H1 (cell line): ENCODE measurements at regions not wholly inside any gene's neighbourhood (a gene's known extent, or its start where the extent isn't known, plus 50 kb on each side); places are given as distances from the start of the nearest gene placed in this dataset.

ENCODE experiments used
- BACH1 ChIP-seq: IDR thresholded peaks from 2 replicates; pipeline ENCODE4 v1.6.1; 2012; ENCODE audit warnings: low read length, improper control_type of control experiment
- CBX5 ChIP-seq: fragments of 300-800, 300-1000 bp; sonication (generic); IDR thresholded peaks from 2 replicates; pipeline ENCODE4 v1.7.1; 2016; ENCODE audit warnings: antibody characterized with exemption, low read length, low read depth
- EGR1 ChIP-seq: IDR thresholded peaks from 2 replicates; pipeline ENCODE4 v1.6.1; 2011; ENCODE audit warnings: low read depth, low read length, borderline replicate concordance
- FOSL1 ChIP-seq: IDR thresholded peaks from 2 replicates; pipeline ENCODE4 v1.6.1; 2011; ENCODE audit warnings: mild to moderate bottlenecking, low read depth, low read length, moderate library complexity; ENCODE audit not compliant: insufficient read depth
- HDAC2 ChIP-seq, 2 experiments: fragments of 300-600 bp in 1 of 2; sonication (generic) in 1 of 2; IDR thresholded peaks; 2 replicates each; pipeline ENCODE4 v1.6.1; 2011 to 2012; ENCODE audit warnings: low read depth in 2 of 2, low read length in 2 of 2, mild to moderate bottlenecking in 2 of 2, moderate library complexity in 2 of 2, borderline replicate concordance in 1 of 2, inconsistent platforms in 1 of 2
- MAFK ChIP-seq: IDR thresholded peaks from 2 replicates; pipeline ENCODE4 v1.6.1; 2012; ENCODE audit warnings: low read depth, mild to moderate bottlenecking, improper control_type of control experiment, low read length
- NANOG ChIP-seq: IDR thresholded peaks from 2 replicates; pipeline ENCODE4 v1.6.1; 2011; ENCODE audit warnings: low read length, low read depth, mild to moderate bottlenecking, inconsistent platforms; ENCODE audit not compliant: insufficient read depth, poor library complexity, severe bottlenecking
- RBBP5 ChIP-seq: IDR thresholded peaks from 2 replicates; pipeline ENCODE4 v1.7.1; 2012; ENCODE audit warnings: low read depth, mild to moderate bottlenecking, inconsistent platforms, low read length, moderate library complexity, borderline replicate concordance
- SP1 ChIP-seq: IDR thresholded peaks from 2 replicates; pipeline ENCODE4 v1.6.1; 2011; ENCODE audit warnings: low read depth, low read length
- SP2 ChIP-seq: IDR thresholded peaks from 2 replicates; pipeline ENCODE4 v1.6.1; 2012; ENCODE audit warnings: mild to moderate bottlenecking, low read length, inconsistent platforms
- SUZ12 ChIP-seq: fragments of 200-600 bp; sonication (generic); IDR thresholded peaks from 2 replicates; pipeline ENCODE4 v1.6.1; 2012; ENCODE audit warnings: mild to moderate bottlenecking, inconsistent platforms, low read length, moderate library complexity, mixed read lengths
- ZNF274 ChIP-seq: IDR thresholded peaks from 2 replicates; pipeline ENCODE4 v1.7.0; 2012; ENCODE audit warnings: low read length, borderline replicate concordance; ENCODE audit errors: extremely low read depth
- TF ChIP-seq, protein P1 (sequence below): fragments of 300-600 bp; sonication (generic); IDR thresholded peaks from 2 replicates; pipeline ENCODE4 v1.7.1; 2012; ENCODE audit warnings: low read length, moderate library complexity, mild to moderate bottlenecking, inconsistent platforms; ENCODE audit not compliant: insufficient replicate concordance

DNA sequence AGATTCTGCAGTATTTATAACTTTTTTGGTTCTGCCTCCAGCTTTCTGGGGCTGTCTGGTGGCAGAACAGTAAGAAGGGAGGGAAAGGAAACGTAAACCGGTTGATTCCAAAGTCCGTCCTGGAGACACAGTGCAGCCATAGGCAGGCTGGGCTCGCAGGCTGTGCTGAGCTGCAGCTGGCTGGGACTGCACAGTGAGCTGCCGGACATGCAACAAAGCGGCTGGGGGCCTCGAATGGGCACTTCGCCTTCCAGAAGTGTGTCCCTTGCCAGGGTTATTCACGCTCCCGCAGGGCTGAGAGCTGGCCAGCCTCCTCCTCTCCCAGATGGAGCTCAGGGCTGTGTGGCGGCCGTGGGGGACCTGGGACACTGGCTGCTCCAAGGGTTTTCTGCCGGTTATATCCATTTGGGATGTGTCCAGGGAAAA lies 78.1 kb upstream of the CD93 start (continued):
- TF ChIP-seq, protein P1, sequence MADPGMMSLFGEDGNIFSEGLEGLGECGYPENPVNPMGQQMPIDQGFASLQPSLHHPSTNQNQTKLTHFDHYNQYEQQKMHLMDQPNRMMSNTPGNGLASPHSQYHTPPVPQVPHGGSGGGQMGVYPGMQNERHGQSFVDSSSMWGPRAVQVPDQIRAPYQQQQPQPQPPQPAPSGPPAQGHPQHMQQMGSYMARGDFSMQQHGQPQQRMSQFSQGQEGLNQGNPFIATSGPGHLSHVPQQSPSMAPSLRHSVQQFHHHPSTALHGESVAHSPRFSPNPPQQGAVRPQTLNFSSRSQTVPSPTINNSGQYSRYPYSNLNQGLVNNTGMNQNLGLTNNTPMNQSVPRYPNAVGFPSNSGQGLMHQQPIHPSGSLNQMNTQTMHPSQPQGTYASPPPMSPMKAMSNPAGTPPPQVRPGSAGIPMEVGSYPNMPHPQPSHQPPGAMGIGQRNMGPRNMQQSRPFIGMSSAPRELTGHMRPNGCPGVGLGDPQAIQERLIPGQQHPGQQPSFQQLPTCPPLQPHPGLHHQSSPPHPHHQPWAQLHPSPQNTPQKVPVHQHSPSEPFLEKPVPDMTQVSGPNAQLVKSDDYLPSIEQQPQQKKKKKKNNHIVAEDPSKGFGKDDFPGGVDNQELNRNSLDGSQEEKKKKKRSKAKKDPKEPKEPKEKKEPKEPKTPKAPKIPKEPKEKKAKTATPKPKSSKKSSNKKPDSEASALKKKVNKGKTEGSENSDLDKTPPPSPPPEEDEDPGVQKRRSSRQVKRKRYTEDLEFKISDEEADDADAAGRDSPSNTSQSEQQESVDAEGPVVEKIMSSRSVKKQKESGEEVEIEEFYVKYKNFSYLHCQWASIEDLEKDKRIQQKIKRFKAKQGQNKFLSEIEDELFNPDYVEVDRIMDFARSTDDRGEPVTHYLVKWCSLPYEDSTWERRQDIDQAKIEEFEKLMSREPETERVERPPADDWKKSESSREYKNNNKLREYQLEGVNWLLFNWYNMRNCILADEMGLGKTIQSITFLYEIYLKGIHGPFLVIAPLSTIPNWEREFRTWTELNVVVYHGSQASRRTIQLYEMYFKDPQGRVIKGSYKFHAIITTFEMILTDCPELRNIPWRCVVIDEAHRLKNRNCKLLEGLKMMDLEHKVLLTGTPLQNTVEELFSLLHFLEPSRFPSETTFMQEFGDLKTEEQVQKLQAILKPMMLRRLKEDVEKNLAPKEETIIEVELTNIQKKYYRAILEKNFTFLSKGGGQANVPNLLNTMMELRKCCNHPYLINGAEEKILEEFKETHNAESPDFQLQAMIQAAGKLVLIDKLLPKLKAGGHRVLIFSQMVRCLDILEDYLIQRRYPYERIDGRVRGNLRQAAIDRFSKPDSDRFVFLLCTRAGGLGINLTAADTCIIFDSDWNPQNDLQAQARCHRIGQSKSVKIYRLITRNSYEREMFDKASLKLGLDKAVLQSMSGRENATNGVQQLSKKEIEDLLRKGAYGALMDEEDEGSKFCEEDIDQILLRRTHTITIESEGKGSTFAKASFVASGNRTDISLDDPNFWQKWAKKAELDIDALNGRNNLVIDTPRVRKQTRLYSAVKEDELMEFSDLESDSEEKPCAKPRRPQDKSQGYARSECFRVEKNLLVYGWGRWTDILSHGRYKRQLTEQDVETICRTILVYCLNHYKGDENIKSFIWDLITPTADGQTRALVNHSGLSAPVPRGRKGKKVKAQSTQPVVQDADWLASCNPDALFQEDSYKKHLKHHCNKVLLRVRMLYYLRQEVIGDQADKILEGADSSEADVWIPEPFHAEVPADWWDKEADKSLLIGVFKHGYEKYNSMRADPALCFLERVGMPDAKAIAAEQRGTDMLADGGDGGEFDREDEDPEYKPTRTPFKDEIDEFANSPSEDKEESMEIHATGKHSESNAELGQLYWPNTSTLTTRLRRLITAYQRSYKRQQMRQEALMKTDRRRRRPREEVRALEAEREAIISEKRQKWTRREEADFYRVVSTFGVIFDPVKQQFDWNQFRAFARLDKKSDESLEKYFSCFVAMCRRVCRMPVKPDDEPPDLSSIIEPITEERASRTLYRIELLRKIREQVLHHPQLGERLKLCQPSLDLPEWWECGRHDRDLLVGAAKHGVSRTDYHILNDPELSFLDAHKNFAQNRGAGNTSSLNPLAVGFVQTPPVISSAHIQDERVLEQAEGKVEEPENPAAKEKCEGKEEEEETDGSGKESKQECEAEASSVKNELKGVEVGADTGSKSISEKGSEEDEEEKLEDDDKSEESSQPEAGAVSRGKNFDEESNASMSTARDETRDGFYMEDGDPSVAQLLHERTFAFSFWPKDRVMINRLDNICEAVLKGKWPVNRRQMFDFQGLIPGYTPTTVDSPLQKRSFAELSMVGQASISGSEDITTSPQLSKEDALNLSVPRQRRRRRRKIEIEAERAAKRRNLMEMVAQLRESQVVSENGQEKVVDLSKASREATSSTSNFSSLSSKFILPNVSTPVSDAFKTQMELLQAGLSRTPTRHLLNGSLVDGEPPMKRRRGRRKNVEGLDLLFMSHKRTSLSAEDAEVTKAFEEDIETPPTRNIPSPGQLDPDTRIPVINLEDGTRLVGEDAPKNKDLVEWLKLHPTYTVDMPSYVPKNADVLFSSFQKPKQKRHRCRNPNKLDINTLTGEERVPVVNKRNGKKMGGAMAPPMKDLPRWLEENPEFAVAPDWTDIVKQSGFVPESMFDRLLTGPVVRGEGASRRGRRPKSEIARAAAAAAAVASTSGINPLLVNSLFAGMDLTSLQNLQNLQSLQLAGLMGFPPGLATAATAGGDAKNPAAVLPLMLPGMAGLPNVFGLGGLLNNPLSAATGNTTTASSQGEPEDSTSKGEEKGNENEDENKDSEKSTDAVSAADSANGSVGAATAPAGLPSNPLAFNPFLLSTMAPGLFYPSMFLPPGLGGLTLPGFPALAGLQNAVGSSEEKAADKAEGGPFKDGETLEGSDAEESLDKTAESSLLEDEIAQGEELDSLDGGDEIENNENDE: no peak
- no peak for TF ChIP-seq RBBP5
- no peak for TF ChIP-seq SUZ12
- TF ChIP-seq HDAC2 (IDR thresholded peaks at IDR 0.05; ENCODE audit: borderline replicate concordance in 1 of 2, low read depth in 2 of 2, low read length in 2 of 2): no peak
- no peak for TF ChIP-seq SP1
- no peak for TF ChIP-seq FOSL1
- TF ChIP-seq MAFK: no peak
- TF ChIP-seq ZNF274: no peak
- TF ChIP-seq BACH1: no peak
- TF ChIP-seq EGR1: no peak
- no peak for TF ChIP-seq SP2
- no peak for TF ChIP-seq NANOG
- TF ChIP-seq CBX5: no peak
